ENCODE measurements at regions not wholly inside any gene's neighbourhood (a gene's known extent, or its start where the extent isn't known, plus 50 kb on each side); places are given as distances from the start of the nearest gene placed in this dataset.

DNA sequence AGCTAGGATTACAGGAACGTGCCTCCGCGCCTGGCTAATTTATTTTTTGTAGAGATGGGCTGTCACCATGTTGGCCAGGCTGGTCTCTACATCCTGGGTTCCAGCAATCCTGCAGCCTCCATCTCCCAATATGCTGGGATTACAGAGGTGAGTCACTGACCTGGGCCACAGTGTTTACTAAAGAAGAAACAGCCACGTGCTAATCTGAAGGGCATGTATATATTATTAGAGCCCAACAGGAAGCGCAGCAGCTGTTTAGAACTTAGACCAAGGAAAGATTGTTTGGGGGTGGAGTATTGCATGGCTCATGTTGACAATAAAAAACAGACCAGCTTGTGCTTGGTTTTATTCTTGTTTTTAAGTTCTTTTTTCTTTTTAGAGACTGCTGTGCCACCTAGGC lies 60.2 kb downstream of the HAPSTR1 start:
- no peak for TF ChIP-seq TAF1 (IDR thresholded peaks at IDR 0.05; ENCODE audit: low read depth)
- no peak for TF ChIP-seq CREB1 (IDR thresholded peaks at IDR 0.05; ENCODE audit: low read depth)
- no peak for TF ChIP-seq TEAD4 (IDR thresholded peaks at IDR 0.05)
- TF ChIP-seq NFIC (IDR thresholded peaks at IDR 0.05): no peak
- TF ChIP-seq, protein P1, sequence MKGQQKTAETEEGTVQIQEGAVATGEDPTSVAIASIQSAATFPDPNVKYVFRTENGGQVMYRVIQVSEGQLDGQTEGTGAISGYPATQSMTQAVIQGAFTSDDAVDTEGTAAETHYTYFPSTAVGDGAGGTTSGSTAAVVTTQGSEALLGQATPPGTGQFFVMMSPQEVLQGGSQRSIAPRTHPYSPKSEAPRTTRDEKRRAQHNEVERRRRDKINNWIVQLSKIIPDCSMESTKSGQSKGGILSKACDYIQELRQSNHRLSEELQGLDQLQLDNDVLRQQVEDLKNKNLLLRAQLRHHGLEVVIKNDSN (IDR thresholded peaks at IDR 0.05): no peak
- TF ChIP-seq EGR1 (IDR thresholded peaks at IDR 0.05): no peak
- TF ChIP-seq, protein P2, sequence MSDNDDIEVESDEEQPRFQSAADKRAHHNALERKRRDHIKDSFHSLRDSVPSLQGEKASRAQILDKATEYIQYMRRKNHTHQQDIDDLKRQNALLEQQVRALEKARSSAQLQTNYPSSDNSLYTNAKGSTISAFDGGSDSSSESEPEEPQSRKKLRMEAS (IDR thresholded peaks at IDR 0.05): no peak
- TF ChIP-seq TCF12 (IDR thresholded peaks at IDR 0.05; ENCODE audit: low read depth): no peak

DNA sequence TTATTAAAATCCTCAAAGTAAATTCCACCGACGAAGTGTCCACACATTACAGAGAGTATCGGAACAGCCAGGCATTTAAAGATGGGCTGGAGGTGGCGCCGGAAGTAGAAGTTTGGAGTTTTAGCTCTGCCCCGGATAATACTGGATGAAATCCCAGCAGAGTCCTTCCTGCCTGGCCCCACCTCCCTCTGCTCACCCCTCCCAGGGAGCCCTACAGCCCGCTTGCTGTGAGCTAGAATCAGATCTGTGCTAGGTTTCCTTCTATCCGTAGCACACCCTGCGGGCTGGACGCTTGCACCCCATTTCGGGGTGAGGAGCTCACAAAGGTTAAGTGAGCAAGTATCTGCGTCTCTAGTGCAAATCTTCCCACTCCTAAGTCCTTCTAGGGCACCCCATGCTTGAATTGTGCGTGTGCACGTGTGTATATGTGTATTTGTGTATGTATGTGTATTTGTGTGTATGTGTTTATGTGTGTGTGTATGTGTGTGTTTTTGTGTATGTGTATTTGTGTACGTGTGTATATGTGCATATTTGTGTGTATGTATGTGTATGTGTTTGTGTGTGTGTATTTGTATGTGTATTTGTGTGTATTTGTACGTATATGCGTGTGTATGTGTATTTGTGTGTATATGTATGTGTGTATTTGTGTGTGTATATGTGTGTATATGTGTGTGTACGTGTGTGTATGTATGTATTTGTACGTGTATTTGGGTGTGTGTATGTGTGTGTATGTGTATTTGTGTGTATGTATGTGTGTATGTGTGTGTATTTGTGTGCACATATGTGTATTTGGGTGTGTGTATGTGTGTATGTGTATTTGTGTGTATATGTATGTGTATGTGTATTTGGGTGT lies 61.4 kb downstream of the HAPSTR1 start:
- no peak for TF ChIP-seq YY1 (IDR thresholded peaks at IDR 0.05; ENCODE audit: low read depth)
- TF ChIP-seq TEAD4 (IDR thresholded peaks at IDR 0.05): no peak
- no peak for TF ChIP-seq NFIC (IDR thresholded peaks at IDR 0.05)
- TF ChIP-seq TAF1 (IDR thresholded peaks at IDR 0.05; ENCODE audit: low read depth): no peak
- TF ChIP-seq FOXM1 (IDR thresholded peaks at IDR 0.05; ENCODE audit: borderline replicate concordance, low read depth): no peak
- no peak for TF ChIP-seq CEBPB (IDR thresholded peaks at IDR 0.05)
- no peak for TF ChIP-seq RAD21 (IDR thresholded peaks at IDR 0.05; ENCODE audit: low read depth)

DNA sequence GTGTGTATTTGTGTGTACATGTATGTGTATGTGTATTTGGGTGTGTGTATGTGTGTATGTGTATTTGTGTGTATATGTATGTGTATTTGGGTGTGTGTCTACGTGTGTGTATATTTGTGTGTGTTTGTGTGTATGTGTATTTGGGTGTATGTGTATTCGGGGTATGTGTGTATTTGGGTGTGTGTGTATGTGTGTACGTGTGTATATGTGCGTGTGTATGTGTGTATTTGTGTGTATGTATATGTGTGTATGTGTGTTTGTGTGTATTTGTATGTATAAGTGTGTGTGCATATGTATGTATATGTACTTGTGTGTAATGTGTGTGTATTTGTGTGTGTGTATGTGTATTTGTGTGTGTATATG lies 62.0 kb downstream of the HAPSTR1 start:
- no peak for TF ChIP-seq TAF1 (IDR thresholded peaks at IDR 0.05; ENCODE audit: low read depth)
- TF ChIP-seq, protein P3, sequence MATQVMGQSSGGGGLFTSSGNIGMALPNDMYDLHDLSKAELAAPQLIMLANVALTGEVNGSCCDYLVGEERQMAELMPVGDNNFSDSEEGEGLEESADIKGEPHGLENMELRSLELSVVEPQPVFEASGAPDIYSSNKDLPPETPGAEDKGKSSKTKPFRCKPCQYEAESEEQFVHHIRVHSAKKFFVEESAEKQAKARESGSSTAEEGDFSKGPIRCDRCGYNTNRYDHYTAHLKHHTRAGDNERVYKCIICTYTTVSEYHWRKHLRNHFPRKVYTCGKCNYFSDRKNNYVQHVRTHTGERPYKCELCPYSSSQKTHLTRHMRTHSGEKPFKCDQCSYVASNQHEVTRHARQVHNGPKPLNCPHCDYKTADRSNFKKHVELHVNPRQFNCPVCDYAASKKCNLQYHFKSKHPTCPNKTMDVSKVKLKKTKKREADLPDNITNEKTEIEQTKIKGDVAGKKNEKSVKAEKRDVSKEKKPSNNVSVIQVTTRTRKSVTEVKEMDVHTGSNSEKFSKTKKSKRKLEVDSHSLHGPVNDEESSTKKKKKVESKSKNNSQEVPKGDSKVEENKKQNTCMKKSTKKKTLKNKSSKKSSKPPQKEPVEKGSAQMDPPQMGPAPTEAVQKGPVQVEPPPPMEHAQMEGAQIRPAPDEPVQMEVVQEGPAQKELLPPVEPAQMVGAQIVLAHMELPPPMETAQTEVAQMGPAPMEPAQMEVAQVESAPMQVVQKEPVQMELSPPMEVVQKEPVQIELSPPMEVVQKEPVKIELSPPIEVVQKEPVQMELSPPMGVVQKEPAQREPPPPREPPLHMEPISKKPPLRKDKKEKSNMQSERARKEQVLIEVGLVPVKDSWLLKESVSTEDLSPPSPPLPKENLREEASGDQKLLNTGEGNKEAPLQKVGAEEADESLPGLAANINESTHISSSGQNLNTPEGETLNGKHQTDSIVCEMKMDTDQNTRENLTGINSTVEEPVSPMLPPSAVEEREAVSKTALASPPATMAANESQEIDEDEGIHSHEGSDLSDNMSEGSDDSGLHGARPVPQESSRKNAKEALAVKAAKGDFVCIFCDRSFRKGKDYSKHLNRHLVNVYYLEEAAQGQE (IDR thresholded peaks at IDR 0.05; ENCODE audit: low read depth): no peak
- TF ChIP-seq YY1 (IDR thresholded peaks at IDR 0.05; ENCODE audit: low read depth): no peak
- TF ChIP-seq EGR1 (IDR thresholded peaks at IDR 0.05): no peak
- TF ChIP-seq EP300 (IDR thresholded peaks at IDR 0.05; ENCODE audit: borderline replicate concordance): no peak
- TF ChIP-seq CEBPB (IDR thresholded peaks at IDR 0.05): no peak
- TF ChIP-seq, protein P1 (IDR thresholded peaks at IDR 0.05): no peak
- TF ChIP-seq TCF12 (IDR thresholded peaks at IDR 0.05; ENCODE audit: low read depth): no peak
- TF ChIP-seq RAD21 (IDR thresholded peaks at IDR 0.05; ENCODE audit: low read depth): no peak

DNA sequence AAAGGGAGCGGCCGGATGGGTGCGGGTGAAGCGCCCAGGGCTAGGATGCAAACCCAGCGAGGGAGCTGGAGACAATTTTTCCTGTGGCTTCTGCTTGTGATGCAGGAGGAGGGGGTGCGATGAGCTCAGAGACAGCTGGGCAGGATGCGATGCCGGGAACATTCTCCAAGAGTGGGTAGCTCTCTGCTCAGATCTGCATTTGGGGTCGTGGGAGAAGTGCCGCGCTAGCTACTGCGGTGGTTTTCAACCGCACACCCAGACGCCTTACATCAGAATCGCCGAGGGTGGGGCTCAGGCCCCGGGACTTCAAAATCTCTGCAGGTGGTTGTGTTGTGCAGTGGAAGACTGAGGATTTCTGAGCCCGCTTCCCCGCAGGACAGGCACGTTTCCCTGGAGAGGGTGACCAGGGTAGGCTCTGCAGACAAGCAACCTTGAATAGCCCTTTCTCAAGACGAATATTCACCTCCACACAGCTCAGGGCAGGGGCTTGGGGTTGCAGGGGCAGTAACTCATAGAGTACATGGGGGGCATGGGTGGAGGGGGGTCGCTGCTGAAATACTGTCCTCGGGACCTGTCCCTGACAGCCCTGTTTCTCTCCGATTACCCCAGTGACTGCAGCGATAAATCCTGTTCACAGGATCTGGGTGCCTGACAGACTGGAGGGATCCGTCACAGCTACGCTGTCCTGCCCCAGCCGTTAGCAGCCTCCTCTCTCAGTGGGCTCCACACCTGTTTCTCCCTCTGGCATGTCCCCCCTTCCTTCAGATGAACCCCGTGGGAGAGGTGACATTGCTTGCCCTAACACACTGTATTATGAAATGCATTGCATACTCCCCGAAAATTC lies 63.3 kb downstream of the HAPSTR1 start:
- TF ChIP-seq EGR1 (IDR thresholded peaks at IDR 0.05): no peak
- no peak for TF ChIP-seq TEAD4 (IDR thresholded peaks at IDR 0.05)
- TF ChIP-seq EP300 (IDR thresholded peaks at IDR 0.05; ENCODE audit: borderline replicate concordance): no peak
- TF ChIP-seq, protein P3 (IDR thresholded peaks at IDR 0.05; ENCODE audit: low read depth): no peak
- no peak for TF ChIP-seq YY1 (IDR thresholded peaks at IDR 0.05; ENCODE audit: low read depth)
- TF ChIP-seq RAD21 (IDR thresholded peaks at IDR 0.05; ENCODE audit: low read depth): no peak
- TF ChIP-seq, protein P1 (IDR thresholded peaks at IDR 0.05): no peak
- TF ChIP-seq, protein P2 (IDR thresholded peaks at IDR 0.05): no peak
- no peak for TF ChIP-seq ZBTB7A (IDR thresholded peaks at IDR 0.05; ENCODE audit: low read depth)
- no peak for TF ChIP-seq NFIC (IDR thresholded peaks at IDR 0.05)
- TF ChIP-seq TCF12 (IDR thresholded peaks at IDR 0.05; ENCODE audit: low read depth): no peak
- TF ChIP-seq TAF1 (IDR thresholded peaks at IDR 0.05; ENCODE audit: low read depth): no peak
- no peak for TF ChIP-seq CREB1 (IDR thresholded peaks at IDR 0.05; ENCODE audit: low read depth)
- TF ChIP-seq CEBPB (IDR thresholded peaks at IDR 0.05): no peak
- TF ChIP-seq FOXM1 (IDR thresholded peaks at IDR 0.05; ENCODE audit: borderline replicate concordance, low read depth): no peak

DNA sequence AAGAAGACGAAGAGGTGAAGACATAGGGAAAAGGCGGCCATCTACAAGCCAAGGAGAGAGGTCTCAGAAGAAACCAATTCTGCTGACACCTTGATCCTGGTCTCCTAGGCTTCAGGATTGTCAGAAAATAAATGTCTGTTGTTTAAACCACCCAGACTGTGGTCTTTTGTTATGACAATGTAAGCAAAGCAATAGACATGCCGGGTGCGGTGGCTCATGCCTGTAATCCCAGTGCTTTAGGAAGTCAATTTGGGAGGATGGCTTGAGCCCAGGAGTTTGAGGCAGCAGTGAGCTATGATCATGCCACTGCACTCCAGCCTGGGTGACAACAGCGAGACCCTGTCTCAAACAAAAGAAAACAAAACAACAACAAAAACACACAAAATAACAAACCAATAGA lies 64.4 kb downstream of the HAPSTR1 start:
- TF ChIP-seq RAD21 (IDR thresholded peaks at IDR 0.05; ENCODE audit: low read depth): no peak
- TF ChIP-seq, protein P2 (IDR thresholded peaks at IDR 0.05): no peak
- TF ChIP-seq EGR1 (IDR thresholded peaks at IDR 0.05): no peak
- TF ChIP-seq CREB1 (IDR thresholded peaks at IDR 0.05; ENCODE audit: low read depth): no peak
- no peak for TF ChIP-seq TCF12 (IDR thresholded peaks at IDR 0.05; ENCODE audit: low read depth)
- no peak for TF ChIP-seq YY1 (IDR thresholded peaks at IDR 0.05; ENCODE audit: low read depth)
- TF ChIP-seq CEBPB (IDR thresholded peaks at IDR 0.05): no peak
- TF ChIP-seq NFIC (IDR thresholded peaks at IDR 0.05): no peak
- no peak for TF ChIP-seq FOXM1 (IDR thresholded peaks at IDR 0.05; ENCODE audit: borderline replicate concordance, low read depth)
- TF ChIP-seq TEAD4 (IDR thresholded peaks at IDR 0.05): no peak
- no peak for TF ChIP-seq ZBTB7A (IDR thresholded peaks at IDR 0.05; ENCODE audit: low read depth)

All from Ishikawa (cell line).